ENCODE measurements at regions not wholly inside any gene's neighbourhood (a gene's known extent, or its start where the extent isn't known, plus 50 kb on each side); places are given as distances from the start of the nearest gene placed in this dataset.
"Not testable (repeated sequence)": the region's sequence is repeated elsewhere in the genome, so short reads cannot be mapped to it uniquely, and the experiment has no call there.

DNA sequence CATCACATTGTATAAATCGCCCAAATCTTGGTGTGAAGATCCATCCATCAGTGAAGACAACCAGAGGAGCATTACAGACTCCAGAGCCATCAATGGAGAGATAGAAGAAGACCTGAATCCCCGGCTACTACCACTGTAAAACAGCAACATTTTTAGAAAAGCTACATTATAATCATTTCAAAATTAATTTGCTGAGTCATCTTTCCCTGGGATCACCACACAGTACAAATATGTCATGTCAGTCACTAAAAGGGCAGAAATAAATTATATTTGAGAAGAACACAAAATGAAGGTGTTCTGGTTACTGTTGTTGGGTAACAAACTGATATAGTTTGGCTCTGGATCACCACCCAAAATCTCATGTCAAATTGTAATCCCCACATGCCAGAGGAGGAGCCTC, 218.5 kb upstream of the STT3B start:
- Histone ChIP-seq H3K9me2 (replicated peaks; ENCODE audit: insufficient read depth) (no peaks in the 10 kb centered on the region), H3K4me3 (no peak overlapping the region), H4K20me1 (ENCODE audit: insufficient read depth, poor library complexity, severe bottlenecking) (no peaks in the 10 kb centered on the region), H3K79me2 (no peaks in the 10 kb centered on the region), H3K27ac (no peak overlapping the region), H3K36me3 (replicated peaks; ENCODE audit: insufficient read depth, low read depth) (no peaks in the 10 kb centered on the region), H2AFZ (no peak overlapping the region), H3K4me2 (no peak overlapping the region), H3K27me3 (no peaks in the 10 kb centered on the region), H3K9me3 (ENCODE audit: low read depth) (no peaks in the 10 kb centered on the region), H3K4me1 (ENCODE audit: insufficient read depth) (no peaks in the 10 kb centered on the region)
- no peak for TF ChIP-seq CTCF (IDR thresholded peaks at IDR 0.05; ENCODE audit: poor library complexity)
- TF ChIP-seq EZH2phosphoT487 (IDR thresholded peaks at IDR 0.05; ENCODE audit: low read depth, severe bottlenecking, unreplicated experiment) = no peak
- TF ChIP-seq EZH2 (IDR thresholded peaks at IDR 0.05; ENCODE audit: borderline replicate concordance) = no peak
- 90% methylated on average over 2 of the region's 2 CpGs for WGBS (ENCODE audit: low lambda C conversion rate, missing lambda C conversion rate)
- no peak for DNase-seq (ENCODE audit: low spot score)

DNA sequence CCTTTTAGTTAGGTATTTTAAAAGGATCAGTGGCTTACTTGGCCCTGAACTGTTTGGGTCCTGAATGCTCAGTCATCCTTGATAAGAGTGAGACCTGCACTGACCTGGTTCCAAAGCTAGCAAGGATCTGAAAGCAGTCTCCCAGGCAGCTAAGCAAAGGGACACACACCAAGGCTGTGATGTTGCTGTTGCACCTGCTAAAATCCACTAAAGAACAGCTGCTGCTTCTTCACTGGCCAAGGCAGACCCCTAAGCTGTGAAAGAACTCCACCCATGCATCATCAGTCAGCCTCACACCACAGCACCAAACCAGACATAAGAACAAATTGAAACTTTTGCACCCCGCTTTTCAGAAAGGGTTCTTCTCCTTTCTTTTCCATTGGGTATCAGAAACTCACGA, 213.4 kb upstream of the STT3B start:
- WGBS (ENCODE audit: low lambda C conversion rate, missing lambda C conversion rate) = 93% methylated on average over 2 of the region's 2 CpGs
- no peaks in the 10 kb centered on the region for H3K36me3 ChIP-seq (replicated peaks; ENCODE audit: insufficient read depth, low read depth)
- no peak overlapping the region for H3K4me3 ChIP-seq
- no peaks in the 10 kb centered on the region for H3K27me3 ChIP-seq
- no peak for TF ChIP-seq EZH2phosphoT487 (IDR thresholded peaks at IDR 0.05; ENCODE audit: low read depth, severe bottlenecking, unreplicated experiment)
- TF ChIP-seq EZH2 (IDR thresholded peaks at IDR 0.05; ENCODE audit: borderline replicate concordance) = no peak
- TF ChIP-seq CTCF (IDR thresholded peaks at IDR 0.05; ENCODE audit: poor library complexity) = no peak
- no peak overlapping the region for H3K27ac ChIP-seq
- no peaks in the 10 kb centered on the region for H3K79me2 ChIP-seq
- no peaks in the 10 kb centered on the region for H3K9me2 ChIP-seq (replicated peaks; ENCODE audit: insufficient read depth)
- H3K9me3 ChIP-seq (ENCODE audit: low read depth) = no peaks in the 10 kb centered on the region
- no peak overlapping the region for H3K4me2 ChIP-seq
- H3K4me1 ChIP-seq (ENCODE audit: insufficient read depth) = no peaks in the 10 kb centered on the region
- H4K20me1 ChIP-seq (ENCODE audit: insufficient read depth, poor library complexity, severe bottlenecking) = no peaks in the 10 kb centered on the region
- no peak overlapping the region for H2AFZ ChIP-seq
- no peak for DNase-seq (ENCODE audit: low spot score)

- Histone ChIP-seq H2AFZ (no peak overlapping the region), H3K27me3 (no peaks in the 10 kb centered on the region), H3K79me2 (no peaks in the 10 kb centered on the region), H3K4me3 (no peak overlapping the region), H4K20me1 (ENCODE audit: insufficient read depth, poor library complexity, severe bottlenecking) (no peaks in the 10 kb centered on the region), H3K4me1 (ENCODE audit: insufficient read depth) (no peaks in the 10 kb centered on the region), H3K36me3 (replicated peaks; ENCODE audit: insufficient read depth, low read depth) (no peaks in the 10 kb centered on the region), H3K9me2 (replicated peaks; ENCODE audit: insufficient read depth) (no peaks in the 10 kb centered on the region), H3K9me3 (ENCODE audit: low read depth) (no peaks in the 10 kb centered on the region), H3K27ac (no peak overlapping the region), H3K4me2 (no peak overlapping the region)
- no peak for TF ChIP-seq CTCF (IDR thresholded peaks at IDR 0.05; ENCODE audit: poor library complexity)
- TF ChIP-seq EZH2 (IDR thresholded peaks at IDR 0.05; ENCODE audit: borderline replicate concordance) = no peak
- TF ChIP-seq EZH2phosphoT487 (IDR thresholded peaks at IDR 0.05; ENCODE audit: low read depth, severe bottlenecking, unreplicated experiment) = no peak
- no peak for DNase-seq (ENCODE audit: low spot score)
- 92% methylated on average over 1 of the region's 1 CpG for WGBS (ENCODE audit: low lambda C conversion rate, missing lambda C conversion rate)
Measured at GRCh38 chr3:31321620-31322019, 211.1 kb upstream of the STT3B start.

GRCh38 chr3:31322460-31322859, 210.3 kb upstream of the STT3B start:
- TF ChIP-seq EZH2phosphoT487 (IDR thresholded peaks at IDR 0.05; ENCODE audit: low read depth, severe bottlenecking, unreplicated experiment) = no peak
- no peak for TF ChIP-seq CTCF (IDR thresholded peaks at IDR 0.05; ENCODE audit: poor library complexity)
- no peak for TF ChIP-seq EZH2 (IDR thresholded peaks at IDR 0.05; ENCODE audit: borderline replicate concordance)
- DNase-seq (ENCODE audit: low spot score) = no peak
- Histone ChIP-seq H3K9me3 (ENCODE audit: low read depth) (no peaks in the 10 kb centered on the region), H4K20me1 (ENCODE audit: insufficient read depth, poor library complexity, severe bottlenecking) (no peaks in the 10 kb centered on the region), H3K9me2 (replicated peaks; ENCODE audit: insufficient read depth) (no peaks in the 10 kb centered on the region), H3K27ac (no peak overlapping the region), H2AFZ (no peak overlapping the region), H3K27me3 (no peaks in the 10 kb centered on the region), H3K4me2 (no peak overlapping the region), H3K4me1 (ENCODE audit: insufficient read depth) (no peaks in the 10 kb centered on the region), H3K79me2 (no peaks in the 10 kb centered on the region), H3K4me3 (no peak overlapping the region), H3K36me3 (replicated peaks; ENCODE audit: insufficient read depth, low read depth) (no peaks in the 10 kb centered on the region)
- 85% methylated on average over 4 of the region's 4 CpGs for WGBS (ENCODE audit: low lambda C conversion rate, missing lambda C conversion rate)

DNA sequence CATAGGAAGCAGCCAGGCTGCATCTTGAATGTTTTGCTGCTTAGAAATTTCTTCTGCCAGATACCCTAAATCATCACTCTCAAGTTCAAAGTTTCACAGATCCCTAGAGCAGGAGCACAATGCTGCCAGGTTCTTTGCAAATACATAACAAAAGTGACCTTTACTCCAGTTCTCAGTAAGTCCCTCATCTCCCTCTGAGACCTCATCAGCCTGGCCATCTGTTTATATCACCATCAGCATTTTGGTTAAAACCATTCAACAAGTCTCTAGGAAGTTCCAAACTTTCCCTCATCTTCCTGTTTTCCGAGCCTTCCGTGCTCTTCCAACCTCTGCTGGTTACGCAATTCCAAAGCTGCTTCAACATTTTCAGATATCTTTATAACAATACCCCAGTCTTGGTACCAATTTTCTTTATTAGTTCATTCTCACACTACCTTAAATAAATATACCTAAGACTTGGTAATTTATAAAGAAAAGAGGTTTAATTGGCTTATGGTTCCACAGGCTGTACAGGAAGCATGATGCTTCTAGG, 204.8 kb upstream of the STT3B start:
- not testable (repeated sequence) for H3K4me2 ChIP-seq; H3K27ac ChIP-seq; DNase-seq (ENCODE audit: low spot score); H3K4me1 ChIP-seq (ENCODE audit: insufficient read depth); H3K36me3 ChIP-seq (replicated peaks; ENCODE audit: insufficient read depth, low read depth); H3K9me2 ChIP-seq (replicated peaks; ENCODE audit: insufficient read depth); H3K4me3 ChIP-seq; H3K27me3 ChIP-seq; H3K9me3 ChIP-seq (ENCODE audit: low read depth); H3K79me2 ChIP-seq; H2AFZ ChIP-seq; H4K20me1 ChIP-seq (ENCODE audit: insufficient read depth, poor library complexity, severe bottlenecking)
- WGBS (ENCODE audit: low lambda C conversion rate, missing lambda C conversion rate) = 94% methylated on average over 3 of the region's 3 CpGs
